ENCODE measurements at regions not wholly inside any gene's neighbourhood (a gene's known extent, or its start where the extent isn't known, plus 50 kb on each side); places are given as distances from the start of the nearest gene placed in this dataset.

DNA sequence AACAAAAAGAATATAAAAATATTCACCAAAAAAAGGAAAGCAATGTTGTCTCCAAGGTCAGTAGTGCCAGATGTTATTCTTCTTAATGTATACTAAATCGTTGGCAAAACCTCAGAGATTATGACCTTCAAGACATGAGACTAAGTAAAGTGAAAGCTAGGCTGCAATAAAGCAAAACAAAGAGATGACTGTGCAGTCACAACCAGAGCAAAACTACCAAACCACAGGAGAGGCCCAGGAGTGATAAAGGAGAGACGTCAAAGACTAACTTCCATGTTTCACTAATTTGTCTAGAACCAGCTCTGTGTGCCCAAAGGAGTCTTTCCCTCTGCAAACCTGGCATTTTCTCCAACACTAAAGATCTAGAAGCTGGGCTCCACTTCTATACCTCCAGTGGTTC, 155.9 kb upstream of the POU3F2 start:
- TF ChIP-seq MYB (IDR thresholded peaks at IDR 0.05; ENCODE audit: borderline replicate concordance, low read depth, low read length): no peak
- no peak for TF ChIP-seq POLR2A (IDR thresholded peaks at IDR 0.05; ENCODE audit: low read depth, low read length)
- TF ChIP-seq, protein P1, sequence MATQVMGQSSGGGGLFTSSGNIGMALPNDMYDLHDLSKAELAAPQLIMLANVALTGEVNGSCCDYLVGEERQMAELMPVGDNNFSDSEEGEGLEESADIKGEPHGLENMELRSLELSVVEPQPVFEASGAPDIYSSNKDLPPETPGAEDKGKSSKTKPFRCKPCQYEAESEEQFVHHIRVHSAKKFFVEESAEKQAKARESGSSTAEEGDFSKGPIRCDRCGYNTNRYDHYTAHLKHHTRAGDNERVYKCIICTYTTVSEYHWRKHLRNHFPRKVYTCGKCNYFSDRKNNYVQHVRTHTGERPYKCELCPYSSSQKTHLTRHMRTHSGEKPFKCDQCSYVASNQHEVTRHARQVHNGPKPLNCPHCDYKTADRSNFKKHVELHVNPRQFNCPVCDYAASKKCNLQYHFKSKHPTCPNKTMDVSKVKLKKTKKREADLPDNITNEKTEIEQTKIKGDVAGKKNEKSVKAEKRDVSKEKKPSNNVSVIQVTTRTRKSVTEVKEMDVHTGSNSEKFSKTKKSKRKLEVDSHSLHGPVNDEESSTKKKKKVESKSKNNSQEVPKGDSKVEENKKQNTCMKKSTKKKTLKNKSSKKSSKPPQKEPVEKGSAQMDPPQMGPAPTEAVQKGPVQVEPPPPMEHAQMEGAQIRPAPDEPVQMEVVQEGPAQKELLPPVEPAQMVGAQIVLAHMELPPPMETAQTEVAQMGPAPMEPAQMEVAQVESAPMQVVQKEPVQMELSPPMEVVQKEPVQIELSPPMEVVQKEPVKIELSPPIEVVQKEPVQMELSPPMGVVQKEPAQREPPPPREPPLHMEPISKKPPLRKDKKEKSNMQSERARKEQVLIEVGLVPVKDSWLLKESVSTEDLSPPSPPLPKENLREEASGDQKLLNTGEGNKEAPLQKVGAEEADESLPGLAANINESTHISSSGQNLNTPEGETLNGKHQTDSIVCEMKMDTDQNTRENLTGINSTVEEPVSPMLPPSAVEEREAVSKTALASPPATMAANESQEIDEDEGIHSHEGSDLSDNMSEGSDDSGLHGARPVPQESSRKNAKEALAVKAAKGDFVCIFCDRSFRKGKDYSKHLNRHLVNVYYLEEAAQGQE (IDR thresholded peaks at IDR 0.05; ENCODE audit: low read depth, low read length): no peak
- no peak for TF ChIP-seq EP300 (IDR thresholded peaks at IDR 0.05; ENCODE audit: borderline replicate concordance in 1 of 2, control insufficient read depth in 1 of 2, low read depth in 2 of 2, low read length in 2 of 2)
- no peak for TF ChIP-seq POLR2AphosphoS2 (IDR thresholded peaks at IDR 0.05; ENCODE audit: low read depth, low read length)
- no peak for TF ChIP-seq LARP7 (IDR thresholded peaks at IDR 0.05)
- no peak for TF ChIP-seq ZNF217 (IDR thresholded peaks at IDR 0.05)
- no peak for TF ChIP-seq TARDBP (IDR thresholded peaks at IDR 0.05; ENCODE audit: borderline replicate concordance)
- TF ChIP-seq GABPA (IDR thresholded peaks at IDR 0.05; ENCODE audit: low read depth): no peak
- no peak for TF ChIP-seq CREM (IDR thresholded peaks at IDR 0.05; ENCODE audit: low read depth)
- no peak for TF ChIP-seq PML (IDR thresholded peaks at IDR 0.05; ENCODE audit: low read length)
- no peak for TF ChIP-seq BACH1 (IDR thresholded peaks at IDR 0.05; ENCODE audit: borderline replicate concordance)
- TF ChIP-seq, protein P2, sequence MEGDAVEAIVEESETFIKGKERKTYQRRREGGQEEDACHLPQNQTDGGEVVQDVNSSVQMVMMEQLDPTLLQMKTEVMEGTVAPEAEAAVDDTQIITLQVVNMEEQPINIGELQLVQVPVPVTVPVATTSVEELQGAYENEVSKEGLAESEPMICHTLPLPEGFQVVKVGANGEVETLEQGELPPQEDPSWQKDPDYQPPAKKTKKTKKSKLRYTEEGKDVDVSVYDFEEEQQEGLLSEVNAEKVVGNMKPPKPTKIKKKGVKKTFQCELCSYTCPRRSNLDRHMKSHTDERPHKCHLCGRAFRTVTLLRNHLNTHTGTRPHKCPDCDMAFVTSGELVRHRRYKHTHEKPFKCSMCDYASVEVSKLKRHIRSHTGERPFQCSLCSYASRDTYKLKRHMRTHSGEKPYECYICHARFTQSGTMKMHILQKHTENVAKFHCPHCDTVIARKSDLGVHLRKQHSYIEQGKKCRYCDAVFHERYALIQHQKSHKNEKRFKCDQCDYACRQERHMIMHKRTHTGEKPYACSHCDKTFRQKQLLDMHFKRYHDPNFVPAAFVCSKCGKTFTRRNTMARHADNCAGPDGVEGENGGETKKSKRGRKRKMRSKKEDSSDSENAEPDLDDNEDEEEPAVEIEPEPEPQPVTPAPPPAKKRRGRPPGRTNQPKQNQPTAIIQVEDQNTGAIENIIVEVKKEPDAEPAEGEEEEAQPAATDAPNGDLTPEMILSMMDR (IDR thresholded peaks at IDR 0.05 in 2 of 3, conservative IDR thresholded peaks at IDR 0.05 in 1 of 3; ENCODE audit: control insufficient read depth in 2 of 3, extremely low read depth in 1 of 3, insufficient read depth in 1 of 3, low read depth in 3 of 3, low read length in 3 of 3): no peak

Data from GM12878 (cell line).